GM18951 (cell line): ENCODE measurements at regions not wholly inside any gene's neighbourhood (a gene's known extent, or its start where the extent isn't known, plus 50 kb on each side); places are given as distances from the start of the nearest gene placed in this dataset.

ENCODE experiments used
- POLR2A ChIP-seq: IDR thresholded peaks from 4 replicates; pipeline ENCODE4 v1.6.1; 2011; ENCODE audit warnings: mild to moderate bottlenecking; ENCODE audit not compliant: insufficient read length, insufficient read depth; ENCODE audit errors: extremely low read depth
- in situ Hi-C: fragments of 300-500 bp; cut with MboI; formaldehyde crosslinking; loops from one replicate; pipeline ENCODE4 v1.12.0; 2022; ENCODE audit warnings: low sequenced_read_pairs, mixed read lengths, inconsistent platforms; ENCODE audit not compliant: unreplicated experiment

DNA sequence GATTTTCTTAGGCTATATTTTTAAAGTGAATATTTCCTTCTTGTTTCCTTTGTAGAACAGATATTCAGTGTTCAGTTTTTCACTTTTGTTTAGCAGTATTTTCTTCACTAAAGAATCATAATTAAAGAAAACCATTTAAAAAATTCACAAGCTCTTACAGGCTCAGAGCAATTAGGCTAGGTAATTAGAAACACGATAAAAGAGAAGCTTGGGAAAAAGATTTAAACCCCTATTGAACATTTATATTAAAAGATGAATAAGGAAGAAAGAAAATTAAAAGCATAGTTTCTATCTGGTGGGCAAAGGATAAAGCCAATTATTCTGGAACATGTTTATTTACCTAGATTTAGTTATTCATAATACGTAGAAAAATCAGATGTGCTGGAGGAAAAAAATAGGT is 942.6 kb downstream of the PLA2G4A start:
- in situ Hi-C loops: no loop called here

GRCh38 chr1:187773168-187773567 is 944.4 kb downstream of the PLA2G4A start:
- no peak for TF ChIP-seq POLR2A
- in situ Hi-C loops: no loop called here

More for the DNA sequence above, 942.6 kb downstream of the PLA2G4A start:
- no peak for TF ChIP-seq POLR2A

- no peak for TF ChIP-seq POLR2A
- in situ Hi-C loops: no loop called here
These were observed 959.0 kb downstream of the PLA2G4A start for GRCh38 chr1:187787736-187788135.

DNA sequence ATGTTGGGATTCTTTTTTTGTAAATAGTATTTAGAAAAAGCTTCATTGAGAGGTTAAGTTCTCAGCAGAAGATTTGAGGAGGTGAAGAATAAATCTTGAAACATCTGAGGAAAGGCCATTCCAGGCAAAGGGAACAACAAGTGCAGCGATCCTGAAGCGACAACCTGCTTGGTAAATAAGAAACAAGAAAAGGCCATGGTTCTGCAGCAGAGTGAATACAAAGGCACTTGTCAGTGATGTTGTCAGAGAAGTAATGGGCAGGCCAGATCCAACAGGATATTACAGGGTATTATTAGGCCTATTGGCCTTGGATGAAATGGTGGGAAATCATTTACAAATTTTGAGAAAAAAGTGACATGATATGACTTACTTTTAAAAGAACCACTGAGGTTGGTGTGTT is 960.0 kb downstream of the PLA2G4A start:
- in situ Hi-C loops: no loop called here

DNA sequence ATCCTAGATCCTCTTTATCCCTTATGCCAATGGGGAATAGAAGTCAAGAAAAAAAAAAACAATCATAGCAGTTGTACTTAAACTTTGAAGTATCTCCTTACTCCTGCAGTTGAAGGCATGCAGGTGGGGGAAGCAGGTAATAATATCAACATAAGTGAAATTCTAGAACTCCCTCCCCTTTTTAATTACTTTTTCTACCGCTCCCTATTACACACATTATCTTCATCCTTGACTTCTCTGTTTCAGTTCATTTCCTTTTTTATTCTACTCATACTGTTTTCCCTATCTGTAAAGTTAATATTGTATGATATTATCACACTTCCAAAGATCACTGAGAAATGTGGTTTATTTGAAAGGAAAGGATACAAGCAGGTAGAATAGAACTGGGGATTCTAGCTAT is 962.0 kb downstream of the PLA2G4A start:
- no peak for TF ChIP-seq POLR2A
- in situ Hi-C loops: no loop called here

More for the DNA sequence above, 960.0 kb downstream of the PLA2G4A start:
- TF ChIP-seq POLR2A: no peak

- no peak for TF ChIP-seq POLR2A
- in situ Hi-C loops: no loop called here
These were observed 965.8 kb downstream of the PLA2G4A start for GRCh38 chr1:187794561-187794960.

DNA sequence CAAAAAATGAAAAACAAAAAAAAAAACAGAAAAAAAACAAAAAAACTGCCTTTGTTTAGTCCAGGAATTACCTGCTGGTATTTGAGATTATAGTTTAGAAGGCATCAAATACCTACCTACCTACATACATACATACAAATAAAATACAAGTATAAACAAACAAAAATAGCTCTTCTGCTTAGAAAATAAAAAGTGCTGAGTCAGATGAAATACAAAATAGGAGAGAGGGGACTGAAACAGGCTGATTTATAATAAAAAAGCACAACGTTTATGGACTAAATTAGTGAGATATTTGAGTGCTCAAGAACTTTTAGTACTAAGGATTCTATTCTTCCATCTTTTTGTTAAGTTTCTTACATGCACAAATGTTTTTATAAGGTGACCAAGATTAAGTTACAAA is 980.8 kb downstream of the PLA2G4A start:
- no peak for TF ChIP-seq POLR2A
- in situ Hi-C loops: no loop called here

DNA sequence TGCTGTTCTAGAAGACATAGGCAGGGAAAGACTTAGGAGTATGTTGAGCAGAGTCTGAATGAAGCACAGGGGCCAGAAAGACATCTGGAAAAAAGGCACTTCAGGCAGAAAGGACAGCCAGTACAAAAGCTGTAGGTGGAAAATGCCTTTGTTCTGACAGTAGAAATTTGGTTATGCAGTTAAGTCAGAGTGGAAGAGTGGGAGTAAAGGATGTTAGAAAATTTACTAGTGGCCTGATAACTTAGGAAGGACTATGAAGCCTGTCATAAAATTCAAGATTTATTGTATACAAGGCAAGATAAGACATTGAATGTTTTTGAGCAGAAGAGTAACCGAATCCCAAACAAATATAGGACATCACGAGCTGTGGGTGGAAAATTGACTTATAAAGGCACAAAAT is 987.9 kb downstream of the PLA2G4A start:
- no peak for TF ChIP-seq POLR2A
- in situ Hi-C loops: no loop called here

GRCh38 chr1:187817782-187818181 is 989.0 kb downstream of the PLA2G4A start:
- TF ChIP-seq POLR2A: no peak
- in situ Hi-C loops: no loop called here

DNA sequence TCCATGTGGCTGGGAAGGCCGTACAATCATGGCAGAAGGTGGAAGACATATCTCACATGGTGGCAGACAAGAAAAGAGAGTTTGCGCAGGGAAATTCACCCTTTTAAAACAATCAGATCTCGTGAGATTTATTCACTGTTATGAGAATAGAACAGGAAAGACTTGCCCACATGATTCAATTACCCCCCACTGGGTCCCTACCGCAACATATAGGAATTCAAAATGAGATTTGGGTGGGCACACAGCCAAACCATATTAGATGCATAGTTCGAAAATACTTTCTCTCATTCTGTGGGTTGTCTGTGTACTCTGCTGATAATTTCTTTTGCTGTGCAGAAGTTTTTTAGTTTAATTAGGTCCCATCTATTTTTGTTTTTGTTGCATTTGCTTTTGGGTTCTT is 990.3 kb downstream of the PLA2G4A start:
- in situ Hi-C loops: no loop called here
- TF ChIP-seq POLR2A: no peak

DNA sequence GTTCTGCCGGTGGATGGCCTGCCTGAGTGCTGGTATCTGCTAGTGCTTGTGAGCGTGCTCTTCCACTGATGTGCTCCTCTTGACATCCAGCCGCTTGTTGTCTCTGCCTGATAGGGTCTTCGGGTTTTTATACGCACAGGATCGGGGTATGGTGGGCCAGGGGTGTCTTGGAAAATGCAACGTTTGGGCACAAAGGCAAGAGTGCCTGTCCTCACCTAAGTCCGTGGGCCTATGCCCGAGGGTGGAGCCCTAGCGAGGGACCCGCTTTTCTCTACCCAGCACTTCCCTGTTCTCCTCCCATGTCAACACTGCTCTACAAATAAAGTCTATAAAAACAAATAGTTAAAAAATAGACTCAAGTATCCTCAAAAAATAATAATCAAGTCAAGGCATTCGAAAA is 1007.8 kb downstream of the PLA2G4A start:
- in situ Hi-C loops: no loop called here

GRCh38 chr1:187837787-187838186 is 1009.0 kb downstream of the PLA2G4A start:
- TF ChIP-seq POLR2A: no peak
- in situ Hi-C loops: no loop called here

More for the DNA sequence above, 1007.8 kb downstream of the PLA2G4A start:
- no peak for TF ChIP-seq POLR2A

DNA sequence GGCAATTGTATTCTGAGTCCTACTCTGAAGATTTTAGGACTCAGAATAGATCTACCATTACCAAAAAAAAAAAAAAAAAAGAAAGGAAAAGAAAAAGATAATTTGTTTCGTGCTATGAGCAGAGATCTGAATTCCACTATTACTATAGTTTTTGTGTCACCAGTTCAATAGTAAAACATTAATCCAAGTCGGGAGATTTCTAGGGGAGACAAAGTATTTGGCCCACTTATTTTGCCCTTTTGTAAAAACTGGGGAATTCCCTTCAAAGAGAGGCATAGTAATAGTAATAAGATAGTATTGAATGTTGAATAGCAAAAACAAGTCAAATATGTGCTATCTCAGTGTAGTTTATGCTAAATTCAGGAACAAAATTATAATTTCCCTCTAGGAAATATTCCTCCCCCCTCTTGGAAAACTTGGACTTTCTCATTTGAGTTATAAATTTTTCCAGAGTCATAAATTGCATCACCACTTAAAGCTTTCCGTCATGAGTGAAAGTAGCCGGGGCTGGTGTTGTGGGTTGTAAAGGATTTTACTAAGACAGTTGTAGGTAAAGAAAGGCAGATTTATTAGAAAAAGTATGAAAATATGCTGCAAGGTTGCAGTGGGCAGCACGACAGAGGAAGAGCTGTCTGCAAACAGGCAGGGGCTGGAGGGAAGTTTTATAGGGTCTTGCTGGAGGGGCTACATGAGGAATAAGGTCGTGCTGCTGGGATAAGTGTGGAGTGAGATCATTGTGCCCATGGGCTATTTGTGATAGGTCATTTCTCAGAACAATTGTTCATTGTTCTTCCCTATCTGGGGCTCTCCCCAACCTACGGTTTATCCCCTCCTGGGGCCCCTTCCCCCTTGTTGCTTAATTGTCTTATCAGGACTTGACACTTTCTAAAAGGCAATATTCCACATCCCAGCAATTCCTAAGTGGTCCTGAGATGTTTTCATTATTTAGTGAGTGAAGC is 1009.9 kb downstream of the PLA2G4A start:
- TF ChIP-seq POLR2A: no peak
- in situ Hi-C loops: no loop called here

GRCh38 chr1:187839873-187840272 is 1011.1 kb downstream of the PLA2G4A start:
- in situ Hi-C loops: no loop called here
- TF ChIP-seq POLR2A: no peak
